HepG2 (cell line): ENCODE measurements at regions not wholly inside any gene's neighbourhood (a gene's known extent, or its start where the extent isn't known, plus 50 kb on each side); places are given as distances from the start of the nearest gene placed in this dataset.

Experiments
- DNMT3B ChIP-seq: conservative IDR thresholded peaks from 2 replicates; pipeline ENCODE4 v1.6.1; 2016; ENCODE audit warnings: missing biosample characterization, control low read depth
- EP300 ChIP-seq, 3 experiments: sonication (generic) in 1 of 3; formaldehyde crosslinking in 1 of 3; IDR thresholded peaks; 2 replicates each; pipeline versions ENCODE4 v1.5.1 to v1.6.1; 2011 to 2020; ENCODE audit warnings: low read depth in 2 of 3, low read length in 2 of 3, borderline replicate concordance in 1 of 3, improper control_type of control experiment in 1 of 3, mild to moderate bottlenecking in 1 of 3, missing genetic modification reagents in 1 of 3, moderate library complexity in 1 of 3
- EZH2 ChIP-seq: conservative IDR thresholded peaks from 2 replicates; pipeline ENCODE4 v1.6.1; 2012; ENCODE audit warnings: mild to moderate bottlenecking, low read depth, low read length, moderate library complexity
- HNF1A ChIP-seq, 2 experiments: sonication (generic) in 1 of 2; formaldehyde crosslinking in 1 of 2; IDR thresholded peaks; 2 replicates each; pipeline versions ENCODE4 v1.4.0 to v1.6.1; 2016 to 2020; ENCODE audit warnings: borderline replicate concordance in 1 of 2, low read depth in 1 of 2, mild to moderate bottlenecking in 1 of 2, missing genetic modification reagents in 1 of 2
- JUN ChIP-seq: sonication (generic); formaldehyde crosslinking; IDR thresholded peaks from 2 replicates; pipeline ENCODE4 v1.4.0; 2020; ENCODE audit warnings: mild to moderate bottlenecking, missing genetic modification reagents
- MEIS1 ChIP-seq: sonication (generic); formaldehyde crosslinking; IDR thresholded peaks from 2 replicates; pipeline ENCODE4 v1.9.0; 2021; ENCODE audit warnings: mild to moderate bottlenecking, missing genetic modification reagents, moderate library complexity, borderline replicate concordance
- NR2F6 ChIP-seq, 2 experiments: IDR thresholded peaks; 2 replicates each; pipeline ENCODE4 v1.6.1; 2016; ENCODE audit warnings: antibody characterized with exemption in 1 of 2, mild to moderate bottlenecking in 1 of 2
- PRDM4 ChIP-seq: sonication (generic); formaldehyde crosslinking; IDR thresholded peaks from 2 replicates; pipeline ENCODE4 v1.9.0; 2021; ENCODE audit warnings: missing genetic modification reagents, borderline replicate concordance
- TOE1 ChIP-seq: sonication (generic); formaldehyde crosslinking; IDR thresholded peaks from 2 replicates; pipeline ENCODE4 v1.4.0; 2020; ENCODE audit warnings: mild to moderate bottlenecking, missing genetic modification reagents
- ZNF383 ChIP-seq: sonication (generic); formaldehyde crosslinking; IDR thresholded peaks from 2 replicates; pipeline ENCODE4 v1.4.0; 2020; ENCODE audit warnings: missing genetic modification reagents, mild to moderate bottlenecking, borderline replicate concordance
- TF ChIP-seq, protein P1 (sequence below): sonication (generic); formaldehyde crosslinking; IDR thresholded peaks from 2 replicates; pipeline ENCODE4 v1.5.0; 2020; ENCODE audit warnings: mild to moderate bottlenecking, missing genetic modification reagents, moderate library complexity
- TF ChIP-seq, protein P2 (sequence below): sonication (generic); formaldehyde crosslinking; IDR thresholded peaks from 2 replicates; pipeline ENCODE4 v1.5.1; 2020; ENCODE audit warnings: mild to moderate bottlenecking, missing genetic modification reagents, borderline replicate concordance
- TF ChIP-seq, protein P3 (sequence below): IDR thresholded peaks from 2 replicates; pipeline ENCODE4 v1.6.1; 2016; ENCODE audit warnings: missing compliant biosample characterization, missing genetic modification reagents, borderline replicate concordance

DNA sequence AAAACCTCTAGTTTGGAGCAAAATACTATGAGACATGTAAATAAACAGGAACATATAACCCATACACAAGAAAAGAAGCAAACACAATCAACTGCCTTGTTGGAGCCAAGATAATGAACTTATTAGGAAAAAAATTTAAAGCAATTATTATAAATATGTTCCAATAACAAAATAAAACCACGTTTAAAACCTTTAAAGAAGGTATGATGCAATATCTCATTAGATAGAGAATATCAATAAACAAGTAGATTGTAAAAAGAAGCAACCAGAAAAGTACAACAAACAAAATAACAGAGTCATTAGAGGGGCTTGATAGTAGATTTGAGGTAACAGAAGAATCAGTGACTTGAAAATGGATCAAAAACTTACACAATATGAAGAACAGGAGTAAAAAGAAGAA lies 327.0 kb upstream of the PCDH9 start:
- TF ChIP-seq, protein P1, sequence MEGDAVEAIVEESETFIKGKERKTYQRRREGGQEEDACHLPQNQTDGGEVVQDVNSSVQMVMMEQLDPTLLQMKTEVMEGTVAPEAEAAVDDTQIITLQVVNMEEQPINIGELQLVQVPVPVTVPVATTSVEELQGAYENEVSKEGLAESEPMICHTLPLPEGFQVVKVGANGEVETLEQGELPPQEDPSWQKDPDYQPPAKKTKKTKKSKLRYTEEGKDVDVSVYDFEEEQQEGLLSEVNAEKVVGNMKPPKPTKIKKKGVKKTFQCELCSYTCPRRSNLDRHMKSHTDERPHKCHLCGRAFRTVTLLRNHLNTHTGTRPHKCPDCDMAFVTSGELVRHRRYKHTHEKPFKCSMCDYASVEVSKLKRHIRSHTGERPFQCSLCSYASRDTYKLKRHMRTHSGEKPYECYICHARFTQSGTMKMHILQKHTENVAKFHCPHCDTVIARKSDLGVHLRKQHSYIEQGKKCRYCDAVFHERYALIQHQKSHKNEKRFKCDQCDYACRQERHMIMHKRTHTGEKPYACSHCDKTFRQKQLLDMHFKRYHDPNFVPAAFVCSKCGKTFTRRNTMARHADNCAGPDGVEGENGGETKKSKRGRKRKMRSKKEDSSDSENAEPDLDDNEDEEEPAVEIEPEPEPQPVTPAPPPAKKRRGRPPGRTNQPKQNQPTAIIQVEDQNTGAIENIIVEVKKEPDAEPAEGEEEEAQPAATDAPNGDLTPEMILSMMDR: no peak
- TF ChIP-seq, protein P2, sequence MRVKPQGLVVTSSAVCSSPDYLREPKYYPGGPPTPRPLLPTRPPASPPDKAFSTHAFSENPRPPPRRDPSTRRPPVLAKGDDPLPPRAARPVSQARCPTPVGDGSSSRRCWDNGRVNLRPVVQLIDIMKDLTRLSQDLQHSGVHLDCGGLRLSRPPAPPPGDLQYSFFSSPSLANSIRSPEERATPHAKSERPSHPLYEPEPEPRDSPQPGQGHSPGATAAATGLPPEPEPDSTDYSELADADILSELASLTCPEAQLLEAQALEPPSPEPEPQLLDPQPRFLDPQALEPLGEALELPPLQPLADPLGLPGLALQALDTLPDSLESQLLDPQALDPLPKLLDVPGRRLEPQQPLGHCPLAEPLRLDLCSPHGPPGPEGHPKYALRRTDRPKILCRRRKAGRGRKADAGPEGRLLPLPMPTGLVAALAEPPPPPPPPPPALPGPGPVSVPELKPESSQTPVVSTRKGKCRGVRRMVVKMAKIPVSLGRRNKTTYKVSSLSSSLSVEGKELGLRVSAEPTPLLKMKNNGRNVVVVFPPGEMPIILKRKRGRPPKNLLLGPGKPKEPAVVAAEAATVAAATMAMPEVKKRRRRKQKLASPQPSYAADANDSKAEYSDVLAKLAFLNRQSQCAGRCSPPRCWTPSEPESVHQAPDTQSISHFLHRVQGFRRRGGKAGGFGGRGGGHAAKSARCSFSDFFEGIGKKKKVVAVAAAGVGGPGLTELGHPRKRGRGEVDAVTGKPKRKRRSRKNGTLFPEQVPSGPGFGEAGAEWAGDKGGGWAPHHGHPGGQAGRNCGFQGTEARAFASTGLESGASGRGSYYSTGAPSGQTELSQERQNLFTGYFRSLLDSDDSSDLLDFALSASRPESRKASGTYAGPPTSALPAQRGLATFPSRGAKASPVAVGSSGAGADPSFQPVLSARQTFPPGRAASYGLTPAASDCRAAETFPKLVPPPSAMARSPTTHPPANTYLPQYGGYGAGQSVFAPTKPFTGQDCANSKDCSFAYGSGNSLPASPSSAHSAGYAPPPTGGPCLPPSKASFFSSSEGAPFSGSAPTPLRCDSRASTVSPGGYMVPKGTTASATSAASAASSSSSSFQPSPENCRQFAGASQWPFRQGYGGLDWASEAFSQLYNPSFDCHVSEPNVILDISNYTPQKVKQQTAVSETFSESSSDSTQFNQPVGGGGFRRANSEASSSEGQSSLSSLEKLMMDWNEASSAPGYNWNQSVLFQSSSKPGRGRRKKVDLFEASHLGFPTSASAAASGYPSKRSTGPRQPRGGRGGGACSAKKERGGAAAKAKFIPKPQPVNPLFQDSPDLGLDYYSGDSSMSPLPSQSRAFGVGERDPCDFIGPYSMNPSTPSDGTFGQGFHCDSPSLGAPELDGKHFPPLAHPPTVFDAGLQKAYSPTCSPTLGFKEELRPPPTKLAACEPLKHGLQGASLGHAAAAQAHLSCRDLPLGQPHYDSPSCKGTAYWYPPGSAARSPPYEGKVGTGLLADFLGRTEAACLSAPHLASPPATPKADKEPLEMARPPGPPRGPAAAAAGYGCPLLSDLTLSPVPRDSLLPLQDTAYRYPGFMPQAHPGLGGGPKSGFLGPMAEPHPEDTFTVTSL: no peak
- no peak for TF ChIP-seq NR2F6 (IDR thresholded peaks at IDR 0.05)
- TF ChIP-seq NR2F6 (CRISPR knock-in tag; IDR thresholded peaks at IDR 0.05): no peak
- TF ChIP-seq EZH2: no peak
- no peak for TF ChIP-seq EP300 (IDR thresholded peaks at IDR 0.05; ENCODE audit: low read depth in 2 of 2, low read length in 2 of 2)
- no peak for TF ChIP-seq EP300 (CRISPR knock-in tag; IDR thresholded peaks at IDR 0.05; ENCODE audit: borderline replicate concordance)
- no peak for TF ChIP-seq ZNF383 (CRISPR knock-in tag)
- TF ChIP-seq, protein P3, sequence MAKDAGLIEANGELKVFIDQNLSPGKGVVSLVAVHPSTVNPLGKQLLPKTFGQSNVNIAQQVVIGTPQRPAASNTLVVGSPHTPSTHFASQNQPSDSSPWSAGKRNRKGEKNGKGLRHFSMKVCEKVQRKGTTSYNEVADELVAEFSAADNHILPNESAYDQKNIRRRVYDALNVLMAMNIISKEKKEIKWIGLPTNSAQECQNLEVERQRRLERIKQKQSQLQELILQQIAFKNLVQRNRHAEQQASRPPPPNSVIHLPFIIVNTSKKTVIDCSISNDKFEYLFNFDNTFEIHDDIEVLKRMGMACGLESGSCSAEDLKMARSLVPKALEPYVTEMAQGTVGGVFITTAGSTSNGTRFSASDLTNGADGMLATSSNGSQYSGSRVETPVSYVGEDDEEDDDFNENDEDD: no peak
- TF ChIP-seq DNMT3B (CRISPR knock-in tag): no peak
- no peak for TF ChIP-seq PRDM4
- TF ChIP-seq TOE1: no peak
- no peak for TF ChIP-seq JUN
- TF ChIP-seq HNF1A (IDR thresholded peaks at IDR 0.05; ENCODE audit: low read depth): no peak
- TF ChIP-seq HNF1A (CRISPR knock-in tag; IDR thresholded peaks at IDR 0.05; ENCODE audit: borderline replicate concordance): no peak
- no peak for TF ChIP-seq MEIS1 (CRISPR knock-in tag)
